Fibroblast of mammary gland (primary cell): ENCODE measurements at regions not wholly inside any gene's neighbourhood (a gene's known extent, or its start where the extent isn't known, plus 50 kb on each side); places are given as distances from the start of the nearest gene placed in this dataset.
"Not testable (repeated sequence)": the region's sequence is repeated elsewhere in the genome, so short reads cannot be mapped to it uniquely, and the experiment has no call there.

Experiments
- DNase-seq: peaks from one replicate; pipeline ENCODE4 v3.0.0-alpha.2; 2010; ENCODE audit warnings: low read depth
- H3K4me3 ChIP-seq: 2 replicates; pipeline ENCODE4 v1.5.1; 2011; ENCODE audit warnings: low read depth, mild to moderate bottlenecking, low read length, moderate library complexity; ENCODE audit not compliant: control insufficient read depth
- CTCF ChIP-seq: conservative IDR thresholded peaks from 2 replicates; pipeline ENCODE4 v1.5.1; 2011; ENCODE audit warnings: low read depth, low read length, inconsistent platforms; ENCODE audit not compliant: control insufficient read depth, insufficient read depth

DNA sequence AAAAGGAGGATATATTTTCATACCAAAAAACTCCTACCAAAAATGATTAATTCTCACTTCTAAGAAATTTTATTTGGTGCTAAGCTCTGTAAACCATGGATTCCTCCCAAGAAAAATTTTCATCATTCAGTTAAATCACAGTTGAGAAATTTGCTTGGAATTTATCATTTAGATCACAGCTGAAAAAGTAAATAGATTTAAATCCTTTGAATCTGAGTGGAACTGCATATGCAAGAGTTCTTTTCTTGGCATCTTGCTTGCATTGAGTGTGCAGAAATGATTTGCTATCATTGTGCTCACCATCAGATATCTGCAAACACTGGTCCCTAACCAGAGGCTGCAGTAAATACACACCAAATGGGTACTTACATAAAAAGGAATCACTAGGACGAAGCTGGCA lies 836.1 kb upstream of the CDH6 start:
- no peak for TF ChIP-seq CTCF
- no peak overlapping the region for H3K4me3 ChIP-seq
- no peak for DNase-seq

DNA sequence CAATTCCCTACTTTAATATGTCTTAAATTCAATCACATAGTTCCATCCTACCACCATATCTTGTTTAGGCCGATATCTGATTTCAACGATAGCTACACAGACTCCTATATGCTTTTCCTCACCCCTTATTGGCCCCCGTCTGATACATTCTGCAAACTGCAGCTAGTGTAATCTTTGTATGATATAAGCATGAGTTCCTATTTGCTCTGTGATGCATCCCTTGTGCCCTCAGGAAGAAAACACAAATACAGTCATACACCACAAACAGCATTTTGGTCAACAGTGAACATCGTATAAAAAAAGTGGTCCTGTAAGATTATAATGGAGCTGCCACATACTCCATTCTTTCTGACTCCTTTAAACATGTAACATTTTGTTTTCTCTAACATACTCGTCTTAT lies 837.8 kb upstream of the CDH6 start:
- DNase-seq, result no peak
- TF ChIP-seq CTCF, result no peak
- no peak overlapping the region for H3K4me3 ChIP-seq

DNA sequence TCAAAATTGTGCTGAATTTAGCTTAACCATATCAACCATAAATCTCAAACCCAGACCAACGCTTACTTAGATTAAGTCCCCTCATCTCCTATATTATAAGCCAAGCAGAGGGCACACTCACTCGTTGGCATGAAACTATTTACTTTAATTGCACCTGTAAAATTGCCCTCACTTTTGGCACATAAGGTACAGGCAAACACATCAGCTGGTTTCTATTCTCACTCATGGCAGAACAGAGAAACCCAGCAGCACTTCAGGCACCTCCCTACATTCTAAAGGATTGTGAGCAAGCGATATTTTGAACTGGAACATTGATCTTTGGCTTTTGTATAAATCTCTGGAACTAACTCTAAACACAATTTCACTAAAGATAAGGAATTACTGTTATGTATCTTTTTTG lies 845.6 kb upstream of the CDH6 start:
- no peak for DNase-seq
- TF ChIP-seq CTCF, result no peak

GRCh38 chr5:30345539-30346345 lies 847.7 kb upstream of the CDH6 start:
- not testable (repeated sequence) for H3K4me3 ChIP-seq, DNase-seq

More for the DNA sequence above, 845.6 kb upstream of the CDH6 start:
- H3K4me3 ChIP-seq, result no peak overlapping the region

- H3K4me3 ChIP-seq, result no peak overlapping the region
- TF ChIP-seq CTCF, result no peak
- no peak for DNase-seq
These were observed 849.8 kb upstream of the CDH6 start for GRCh38 chr5:30343707-30344106.

- no peak for TF ChIP-seq CTCF
- H3K4me3 ChIP-seq, result no peak overlapping the region
- DNase-seq, result no peak
These were observed 852.0 kb upstream of the CDH6 start for GRCh38 chr5:30341466-30341865.

DNA sequence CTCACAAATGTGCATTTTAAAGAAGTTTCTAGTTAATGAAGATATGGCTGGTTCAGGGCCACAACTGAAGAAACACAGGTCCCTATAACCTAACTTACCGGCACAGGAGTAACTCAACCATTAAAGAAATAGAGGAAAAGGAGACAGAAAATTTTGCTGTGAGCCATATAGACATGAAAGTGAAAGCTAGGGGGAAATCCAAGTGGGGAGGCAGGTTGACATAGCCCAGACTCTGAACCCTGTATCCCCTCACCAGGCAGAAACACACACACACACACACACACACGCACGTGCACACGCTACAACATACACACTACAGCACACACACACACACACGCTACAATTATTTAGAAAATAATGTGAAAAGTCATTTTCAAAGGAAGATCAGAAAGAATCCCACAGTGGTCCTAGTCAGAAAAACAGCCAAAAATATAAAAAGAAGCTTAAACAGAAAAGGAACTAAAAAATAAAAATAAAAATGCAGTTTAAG lies 856.4 kb upstream of the CDH6 start:
- no peak overlapping the region for H3K4me3 ChIP-seq
- no peak for DNase-seq
- TF ChIP-seq CTCF, result no peak
